Bone marrow (tissue), 2 donors: ENCODE measurements at regions not wholly inside any gene's neighbourhood (a gene's known extent, or its start where the extent isn't known, plus 50 kb on each side); places are given as distances from the start of the nearest gene placed in this dataset.
"Not testable (repeated sequence)": the region's sequence is repeated elsewhere in the genome, so short reads cannot be mapped to it uniquely, and the experiment has no call there.

Experiments used
- DNase-seq, 2 donors: peaks; one replicate each; lab custom pipeline; 2025; lab: John Stamatoyannopoulos, UW

- DNase-seq: no peak
Measured at GRCh38 chr5:105917189-105917588, 1753.5 kb downstream of the EFNA5 start.

GRCh38 chr5:105907016-105907415 lies 1763.7 kb downstream of the EFNA5 start:
- DNase-seq: no peak

GRCh38 chr5:105905392-105905791 lies 1765.3 kb downstream of the EFNA5 start:
- no peak for DNase-seq

GRCh38 chr5:105903069-105903468 lies 1767.7 kb downstream of the EFNA5 start:
- DNase-seq: no peak

- no peak for DNase-seq
Measured at GRCh38 chr5:105899726-105900125, 1771.0 kb downstream of the EFNA5 start.

- DNase-seq: no peak
Measured at GRCh38 chr5:105898183-105898582, 1772.6 kb downstream of the EFNA5 start.

GRCh38 chr5:105885266-105885665 lies 1785.5 kb downstream of the EFNA5 start:
- no peak for DNase-seq

- no peak for DNase-seq
Measured at GRCh38 chr5:105882956-105883481, 1787.7 kb downstream of the EFNA5 start.

- DNase-seq: no peak
Measured at GRCh38 chr5:105878402-105878801, 1792.3 kb downstream of the EFNA5 start.

GRCh38 chr5:105877592-105877991 lies 1793.1 kb downstream of the EFNA5 start:
- DNase-seq: no peak

GRCh38 chr5:105874316-105874715 lies 1796.4 kb downstream of the EFNA5 start:
- DNase-seq: no peak

- no peak for DNase-seq
Measured at GRCh38 chr5:105872569-105873270, 1798.0 kb downstream of the EFNA5 start.

- no peak for DNase-seq
Measured at GRCh38 chr5:105868038-105868780, 1802.5 kb downstream of the EFNA5 start.

- no peak for DNase-seq
Measured at GRCh38 chr5:105865834-105866233, 1804.9 kb downstream of the EFNA5 start.

GRCh38 chr5:105859350-105859749 lies 1811.4 kb downstream of the EFNA5 start:
- not testable (repeated sequence) for DNase-seq

GRCh38 chr5:105849701-105850100 lies 1821.0 kb downstream of the EFNA5 start:
- no peak for DNase-seq

- DNase-seq: no peak
Measured at GRCh38 chr5:105840800-105841199, 1829.9 kb downstream of the EFNA5 start.

- no peak for DNase-seq
Measured at GRCh38 chr5:105836887-105837286, 1833.8 kb downstream of the EFNA5 start.

- no peak for DNase-seq
Measured at GRCh38 chr5:105836268-105836667, 1834.5 kb downstream of the EFNA5 start.

GRCh38 chr5:105828821-105829220 lies 1841.9 kb downstream of the EFNA5 start:
- no peak for DNase-seq

GRCh38 chr5:105821800-105822199 lies 1848.9 kb downstream of the EFNA5 start:
- DNase-seq: no peak

- DNase-seq: no peak
Measured at GRCh38 chr5:105817914-105818313, 1852.8 kb downstream of the EFNA5 start.

- DNase-seq: no peak
Measured at GRCh38 chr5:105817416-105817815, 1853.3 kb downstream of the EFNA5 start.
